VCaP (cell line): ENCODE measurements at regions not wholly inside any gene's neighbourhood (a gene's known extent, or its start where the extent isn't known, plus 50 kb on each side); places are given as distances from the start of the nearest gene placed in this dataset.

Experiments used
- H3K27ac ChIP-seq: fragments of 450-650 bp; 2 replicates; pipeline ENCODE4 v1.5.1; 2017
- TF ChIP-seq, protein P1 (sequence below): fragments of 450-650 bp; conservative IDR thresholded peaks from 2 replicates; pipeline ENCODE4 v1.5.1; 2017; ENCODE audit warnings: mild to moderate bottlenecking, moderate library complexity

DNA sequence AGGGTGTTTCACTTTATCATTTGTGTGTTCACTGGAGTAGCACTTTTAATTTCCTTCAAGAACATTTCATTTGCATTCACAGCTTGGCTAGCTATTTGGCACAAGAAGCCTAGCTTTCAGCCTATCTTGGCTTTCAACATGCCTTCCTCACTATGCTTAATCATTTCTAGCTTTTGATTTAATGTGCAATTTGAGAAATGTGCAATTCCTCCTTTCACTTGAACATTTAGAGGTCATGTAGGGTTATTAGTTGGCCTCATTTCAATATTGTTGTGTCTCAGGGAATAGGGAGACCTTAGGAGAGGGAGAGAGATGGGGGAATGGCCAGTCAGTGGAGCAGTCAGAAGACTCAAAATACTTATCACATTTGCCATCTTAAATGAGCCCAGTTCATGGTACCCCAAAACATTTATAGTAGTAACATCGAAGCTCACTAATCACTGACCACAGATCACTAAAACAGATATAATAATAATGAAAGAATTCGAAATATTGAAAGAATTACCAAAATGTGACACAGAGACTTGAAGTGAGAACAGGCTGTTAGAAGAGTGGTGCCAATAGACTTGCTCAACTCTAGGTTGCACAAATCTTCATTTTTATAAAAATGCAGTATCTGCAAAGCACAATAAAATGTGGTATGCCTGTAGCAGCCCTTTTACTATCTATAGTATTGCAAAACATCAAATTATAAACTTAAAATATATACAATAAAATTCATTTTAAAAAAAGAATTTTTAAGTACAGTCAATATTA is 561.2 kb downstream of the METTL4 start:
- TF ChIP-seq, protein P1, sequence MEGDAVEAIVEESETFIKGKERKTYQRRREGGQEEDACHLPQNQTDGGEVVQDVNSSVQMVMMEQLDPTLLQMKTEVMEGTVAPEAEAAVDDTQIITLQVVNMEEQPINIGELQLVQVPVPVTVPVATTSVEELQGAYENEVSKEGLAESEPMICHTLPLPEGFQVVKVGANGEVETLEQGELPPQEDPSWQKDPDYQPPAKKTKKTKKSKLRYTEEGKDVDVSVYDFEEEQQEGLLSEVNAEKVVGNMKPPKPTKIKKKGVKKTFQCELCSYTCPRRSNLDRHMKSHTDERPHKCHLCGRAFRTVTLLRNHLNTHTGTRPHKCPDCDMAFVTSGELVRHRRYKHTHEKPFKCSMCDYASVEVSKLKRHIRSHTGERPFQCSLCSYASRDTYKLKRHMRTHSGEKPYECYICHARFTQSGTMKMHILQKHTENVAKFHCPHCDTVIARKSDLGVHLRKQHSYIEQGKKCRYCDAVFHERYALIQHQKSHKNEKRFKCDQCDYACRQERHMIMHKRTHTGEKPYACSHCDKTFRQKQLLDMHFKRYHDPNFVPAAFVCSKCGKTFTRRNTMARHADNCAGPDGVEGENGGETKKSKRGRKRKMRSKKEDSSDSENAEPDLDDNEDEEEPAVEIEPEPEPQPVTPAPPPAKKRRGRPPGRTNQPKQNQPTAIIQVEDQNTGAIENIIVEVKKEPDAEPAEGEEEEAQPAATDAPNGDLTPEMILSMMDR: no peak
- no peak overlapping the region for H3K27ac ChIP-seq

DNA sequence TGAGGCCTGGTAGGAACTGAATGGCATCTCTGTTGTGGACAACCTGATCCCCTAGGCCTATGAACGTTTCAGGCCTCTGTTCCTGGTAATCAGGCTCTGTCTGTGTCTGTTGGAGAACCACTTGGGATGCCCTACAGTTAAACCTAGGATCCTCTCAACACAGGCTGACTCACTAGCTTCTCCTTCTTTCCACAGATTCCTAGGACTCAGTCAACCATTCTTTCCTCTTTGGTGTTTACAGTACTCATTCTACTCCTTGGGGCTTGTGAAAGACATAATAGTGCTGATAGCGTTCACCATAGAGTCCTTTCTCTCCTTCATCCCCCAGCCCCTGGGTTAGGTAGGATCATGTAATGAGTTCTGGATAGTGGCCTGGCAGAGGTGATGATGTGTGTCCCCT is 544.3 kb downstream of the METTL4 start:
- TF ChIP-seq, protein P1: no peak
- no peak overlapping the region for H3K27ac ChIP-seq

DNA sequence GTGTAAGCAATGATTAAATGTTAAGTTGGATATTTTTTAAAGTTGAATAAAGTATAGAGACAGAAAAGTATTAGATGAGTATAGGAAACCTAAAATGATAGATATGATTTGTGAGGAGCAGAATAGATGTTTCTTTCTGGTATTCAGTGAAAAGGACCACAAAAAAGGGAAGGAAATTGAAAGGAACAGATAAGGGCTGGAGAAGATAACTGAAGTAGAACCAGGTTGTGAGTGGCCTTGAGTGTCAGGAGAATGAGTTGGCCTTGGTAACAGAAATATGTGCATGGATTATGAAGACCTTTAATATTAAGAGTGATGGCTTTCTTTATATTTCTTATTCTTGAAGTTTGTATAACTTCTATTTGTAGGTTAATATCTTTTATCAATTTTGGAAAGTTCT is 543.5 kb downstream of the METTL4 start:
- H3K27ac ChIP-seq: no peak overlapping the region
- TF ChIP-seq, protein P1: no peak

DNA sequence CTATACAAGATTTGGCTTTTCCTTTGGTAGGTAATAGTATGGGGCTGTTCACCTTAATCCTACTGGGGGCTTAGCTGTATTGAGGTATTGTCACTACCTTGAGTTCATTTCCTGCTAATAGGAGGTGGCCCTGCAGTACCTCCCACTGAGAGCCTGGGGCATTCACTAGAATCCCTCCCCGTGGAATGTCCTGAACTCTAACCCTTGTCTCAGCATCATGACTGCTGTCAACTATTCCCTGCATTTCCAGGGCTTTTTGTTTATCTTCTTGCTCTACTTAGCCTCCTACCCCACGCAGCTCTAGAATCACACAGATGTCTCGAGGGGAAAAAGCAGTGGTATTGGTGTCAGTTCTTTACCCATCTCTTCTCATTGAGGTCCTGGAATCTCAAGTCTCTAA is 542.3 kb downstream of the METTL4 start:
- H3K27ac ChIP-seq: no peak overlapping the region
- TF ChIP-seq, protein P1: no peak

DNA sequence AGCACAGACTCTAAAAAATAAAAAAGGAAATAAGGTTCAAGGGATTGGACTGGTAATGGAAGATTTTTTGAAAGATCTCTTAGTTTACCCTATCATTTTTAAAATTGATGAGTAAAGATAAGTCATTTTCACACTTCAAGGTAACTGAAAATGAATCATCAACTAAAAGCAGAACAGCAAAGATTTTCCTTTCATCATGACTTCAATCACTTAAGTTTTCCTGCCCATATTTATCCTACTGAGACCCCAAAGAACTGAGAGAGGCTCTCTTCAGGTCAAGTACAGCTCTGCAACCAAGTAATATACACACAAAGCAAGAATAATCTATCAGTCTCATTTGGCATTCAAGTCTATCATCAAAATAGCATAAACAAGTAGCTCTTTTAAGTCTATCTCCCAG is 540.7 kb downstream of the METTL4 start:
- H3K27ac ChIP-seq: no peak overlapping the region
- TF ChIP-seq, protein P1: no peak

DNA sequence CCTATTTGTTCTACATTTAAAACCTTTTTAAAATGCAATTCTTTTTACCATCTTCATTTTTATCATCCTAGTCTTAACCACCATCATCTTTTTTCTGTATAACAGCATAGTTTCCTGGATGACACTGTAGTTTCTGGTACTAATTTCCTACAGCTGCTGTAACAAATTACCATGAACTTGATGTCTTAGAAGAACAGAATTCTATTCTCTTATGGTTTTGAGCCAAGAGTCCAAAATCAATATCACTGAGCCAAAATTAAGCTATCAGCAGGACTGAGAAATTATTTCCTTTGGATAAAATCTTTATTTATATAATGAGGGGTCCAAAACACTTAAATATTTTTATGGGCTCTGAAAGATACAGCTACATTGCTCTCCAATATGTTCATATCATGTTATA is 539.3 kb downstream of the METTL4 start:
- no peak overlapping the region for H3K27ac ChIP-seq
- TF ChIP-seq, protein P1: no peak

DNA sequence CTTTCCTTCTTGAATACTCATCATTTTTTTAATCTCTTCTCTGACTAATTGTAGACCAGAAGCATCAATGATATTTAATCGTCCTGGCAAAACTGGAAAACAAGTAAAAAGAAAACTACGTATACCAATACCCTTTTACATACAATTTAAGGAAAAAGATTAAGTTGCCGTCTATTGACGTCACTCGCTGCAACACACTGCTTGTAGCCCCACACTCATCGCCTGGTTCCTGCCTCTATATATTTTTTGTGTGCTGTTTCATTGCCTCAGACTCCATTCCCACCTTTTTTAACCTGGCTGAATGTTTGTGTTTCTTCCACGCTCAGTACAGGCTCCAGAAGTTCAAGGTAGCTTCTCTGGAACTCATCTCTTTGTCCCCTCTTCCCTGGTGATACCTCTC is 536.2 kb downstream of the METTL4 start:
- TF ChIP-seq, protein P1: no peak
- no peak overlapping the region for H3K27ac ChIP-seq
